Liver (tissue), 7 donors: ENCODE measurements at regions not wholly inside any gene's neighbourhood (a gene's known extent, or its start where the extent isn't known, plus 50 kb on each side); places are given as distances from the start of the nearest gene placed in this dataset.

Experiments used
- DNase-seq: peaks from one replicate; pipeline ENCODE4 v3.0.0-alpha.2; 2017; ENCODE audit warnings: low spot score
- H3K27ac ChIP-seq, 2 donors: one replicate each; pipeline ENCODE4 v1.7.0; 2013; ENCODE audit warnings: inconsistent platforms in 2 of 2, low read length in 2 of 2, control low read depth in 1 of 2, low read depth in 1 of 2, mild to moderate bottlenecking in 1 of 2
- H3K27me3 ChIP-seq, 4 donors: one replicate each; pipeline versions ENCODE4 v1.6.1 to v1.7.0; 2013; ENCODE audit warnings: low read length in 3 of 4, inconsistent platforms in 1 of 4, mild to moderate bottlenecking in 1 of 4, moderate library complexity in 1 of 4; ENCODE audit not compliant: control insufficient read depth in 4 of 4, insufficient read depth in 4 of 4
- H3K36me3 ChIP-seq, 4 donors: one replicate each; pipeline versions ENCODE4 v1.6.1 to v1.7.0; 2013; ENCODE audit warnings: low read length in 3 of 4, mild to moderate bottlenecking in 3 of 4, low read depth in 1 of 4, moderate library complexity in 1 of 4; ENCODE audit not compliant: control insufficient read depth in 4 of 4, insufficient read depth in 3 of 4
- H3K4me1 ChIP-seq, 4 donors: one replicate each; pipeline versions ENCODE4 v1.6.1 to v1.7.0; 2013; ENCODE audit warnings: low read length in 3 of 4, mild to moderate bottlenecking in 3 of 4, moderate library complexity in 1 of 4; ENCODE audit not compliant: control insufficient read depth in 4 of 4, insufficient read depth in 4 of 4
- H3K4me3 ChIP-seq, 3 donors: one replicate each; pipeline versions ENCODE4 v1.6.1 to v1.7.0; 2013; ENCODE audit warnings: low read length in 3 of 3, control low read depth in 1 of 3, low read depth in 1 of 3, mild to moderate bottlenecking in 1 of 3
- H3K9ac ChIP-seq, 2 donors: one replicate each; pipeline ENCODE4 v1.7.0; 2013; ENCODE audit warnings: low read length in 2 of 2, mild to moderate bottlenecking in 2 of 2, moderate library complexity in 2 of 2, control low read depth in 1 of 2, low read depth in 1 of 2
- H3K9me3 ChIP-seq, 4 donors: one replicate each; pipeline versions ENCODE4 v1.6.1 to v1.7.0; 2013; ENCODE audit warnings: low read length in 3 of 4; ENCODE audit not compliant: control insufficient read depth in 4 of 4
- ATF3 ChIP-seq: IDR thresholded peaks from 2 replicates; pipeline ENCODE4 v1.6.1; 2016; ENCODE audit warnings: antibody characterized with exemption
- CTCF ChIP-seq: fragments of 150-350 bp; IDR thresholded peaks from 2 replicates; pipeline ENCODE4 v1.5.1; 2017; ENCODE audit warnings: improper control_type of control experiment, low read depth, low read length; ENCODE audit not compliant: missing input control
- EGR1 ChIP-seq, 2 donors: IDR thresholded peaks; 2 replicates each; pipeline ENCODE4 v1.6.1; 2016 to 2018; ENCODE audit warnings: antibody characterized with exemption in 2 of 2, low read depth in 2 of 2
- FOXA1 ChIP-seq: IDR thresholded peaks from 2 replicates; pipeline ENCODE4 v1.6.1; 2016; ENCODE audit warnings: antibody characterized with exemption
- FOXA2 ChIP-seq: IDR thresholded peaks from 2 replicates; pipeline ENCODE4 v1.6.1; 2016; ENCODE audit warnings: antibody characterized with exemption
- GABPA ChIP-seq, 2 donors: IDR thresholded peaks in 1 of 2; conservative IDR thresholded peaks in 1 of 2; 2 replicates each; pipeline ENCODE4 v1.6.1; 2016; ENCODE audit warnings: antibody characterized with exemption in 2 of 2, mild to moderate bottlenecking in 1 of 2, moderate library complexity in 1 of 2
- HNF4A ChIP-seq, 2 donors: conservative IDR thresholded peaks; 2 replicates each; pipeline ENCODE4 v1.6.1; 2016; ENCODE audit warnings: antibody characterized with exemption in 2 of 2, mild to moderate bottlenecking in 2 of 2
- HNF4G ChIP-seq: IDR thresholded peaks from 2 replicates; pipeline ENCODE4 v1.6.1; 2016; ENCODE audit warnings: antibody characterized with exemption
- JUND ChIP-seq, 2 donors: IDR thresholded peaks; 2 replicates each; pipeline ENCODE4 v1.6.1; 2016; ENCODE audit warnings: antibody characterized with exemption in 2 of 2
- MAX ChIP-seq: IDR thresholded peaks from 2 replicates; pipeline ENCODE4 v1.6.1; 2016; ENCODE audit warnings: antibody characterized with exemption
- NR2F2 ChIP-seq: IDR thresholded peaks from 2 replicates; pipeline ENCODE4 v1.6.1; 2016; ENCODE audit warnings: antibody characterized with exemption
- RAD21 ChIP-seq, 2 donors: IDR thresholded peaks; 2 replicates each; pipeline ENCODE4 v1.6.1; 2016; ENCODE audit warnings: antibody characterized with exemption in 2 of 2, mild to moderate bottlenecking in 2 of 2
- REST ChIP-seq: IDR thresholded peaks from 2 replicates; pipeline ENCODE4 v1.6.1; 2016; ENCODE audit warnings: antibody characterized with exemption, mild to moderate bottlenecking
- RXRA ChIP-seq, 2 donors: IDR thresholded peaks; 2 replicates each; pipeline ENCODE4 v1.6.1; 2017 to 2018; ENCODE audit warnings: antibody characterized with exemption in 2 of 2, mild to moderate bottlenecking in 1 of 2
- SP1 ChIP-seq: IDR thresholded peaks from 2 replicates; pipeline ENCODE4 v1.6.1; 2018; ENCODE audit warnings: antibody characterized with exemption, mild to moderate bottlenecking
- YY1 ChIP-seq: IDR thresholded peaks from 2 replicates; pipeline ENCODE4 v1.6.1; 2016; ENCODE audit warnings: antibody characterized with exemption, mild to moderate bottlenecking
- ZBTB33 ChIP-seq: IDR thresholded peaks from 2 replicates; pipeline ENCODE4 v1.6.1; 2016; ENCODE audit warnings: antibody characterized with exemption
- donor health status: healthy.
- donor health status: healthy.
- donor health status: healthy.
- donor health status: healthy.

- TF ChIP-seq ZBTB33 (no peak), RAD21 (IDR thresholded peaks at IDR 0.05) (no peak)
Observed at GRCh38 chrX:22758807-22759481, 240.8 kb upstream of the DDX53 start (continued).

- no peaks in the 10 kb centered on the region for H3K9me3 ChIP-seq
- H3K4me1 ChIP-seq = no peaks in the 10 kb centered on the region
Observed at GRCh38 chrX:22760513-22761057, 239.2 kb upstream of the DDX53 start.

More at GRCh38 chrX:22760513-22761057, 239.2 kb upstream of the DDX53 start:
- DNase-seq = no peak
- Histone ChIP-seq H3K27me3 (no peaks in the 10 kb centered on the region), H3K4me3 (no peak overlapping the region), H3K36me3 (no peaks in the 10 kb centered on the region), H3K9ac (no peak overlapping the region), H3K27ac (no peak overlapping the region)
- TF ChIP-seq MAX = no peak
- TF ChIP-seq REST = no peak
- TF ChIP-seq FOXA1 = no peak
- no peak for TF ChIP-seq YY1
- no peak for TF ChIP-seq EGR1 (IDR thresholded peaks at IDR 0.05; ENCODE audit: low read depth in 2 of 2)
- TF ChIP-seq ZBTB33 = no peak
- TF ChIP-seq RXRA (IDR thresholded peaks at IDR 0.05) = no peak
- TF ChIP-seq NR2F2 = no peak
- TF ChIP-seq JUND (IDR thresholded peaks at IDR 0.05) = no peak
- TF ChIP-seq GABPA (IDR thresholded peaks at IDR 0.05 in 1 of 2, conservative IDR thresholded peaks at IDR 0.05 in 1 of 2) = no peak
- no peak for TF ChIP-seq ATF3
- TF ChIP-seq HNF4G = no peak
- TF ChIP-seq HNF4A (conservative IDR thresholded peaks at IDR 0.05) = no peak
- no peak for TF ChIP-seq CTCF
- no peak for TF ChIP-seq FOXA2
- TF ChIP-seq SP1 = no peak
- TF ChIP-seq RAD21 (IDR thresholded peaks at IDR 0.05) = no peak
